NCI-H2227 treated with DMSO at 0.1 percent for 48 hours (cell line): ENCODE measurements at regions not wholly inside any gene's neighbourhood (a gene's known extent, or its start where the extent isn't known, plus 50 kb on each side); places are given as distances from the start of the nearest gene placed in this dataset.

ENCODE experiments used
- DNase-seq: peaks from one replicate; lab custom pipeline; 2025; lab: John Stamatoyannopoulos, UW

GRCh38 chr15:91556926-91557325, 296.6 kb upstream of the SLCO3A1 start:
- no peak for DNase-seq

DNA sequence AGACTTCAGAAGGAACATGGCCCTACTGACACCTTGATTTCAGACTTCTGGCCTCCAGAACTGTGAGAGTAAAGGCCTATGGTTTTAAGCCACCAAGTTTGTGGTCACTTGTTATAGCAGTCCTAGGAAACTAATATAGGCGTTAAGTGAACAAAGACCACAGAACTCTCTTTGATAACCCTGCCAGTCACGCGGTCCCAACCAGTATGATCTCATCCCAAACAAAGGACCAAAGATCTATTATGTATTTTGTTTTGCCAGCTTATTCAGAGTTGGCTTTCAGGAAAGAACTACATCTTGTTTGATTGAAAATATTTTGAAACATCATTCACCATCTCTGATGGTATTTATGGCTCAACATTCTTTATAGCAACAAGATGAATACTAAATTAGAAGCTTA, 294.4 kb upstream of the SLCO3A1 start:
- no peak for DNase-seq

- DNase-seq, result no peak
These were observed 292.0 kb upstream of the SLCO3A1 start for GRCh38 chr15:91561371-91562100.

GRCh38 chr15:91562698-91563097, 290.8 kb upstream of the SLCO3A1 start:
- no peak for DNase-seq

GRCh38 chr15:91564631-91565030, 288.9 kb upstream of the SLCO3A1 start:
- DNase-seq, result no peak

- no peak for DNase-seq
These were observed 287.4 kb upstream of the SLCO3A1 start for GRCh38 chr15:91566141-91566540.

DNA sequence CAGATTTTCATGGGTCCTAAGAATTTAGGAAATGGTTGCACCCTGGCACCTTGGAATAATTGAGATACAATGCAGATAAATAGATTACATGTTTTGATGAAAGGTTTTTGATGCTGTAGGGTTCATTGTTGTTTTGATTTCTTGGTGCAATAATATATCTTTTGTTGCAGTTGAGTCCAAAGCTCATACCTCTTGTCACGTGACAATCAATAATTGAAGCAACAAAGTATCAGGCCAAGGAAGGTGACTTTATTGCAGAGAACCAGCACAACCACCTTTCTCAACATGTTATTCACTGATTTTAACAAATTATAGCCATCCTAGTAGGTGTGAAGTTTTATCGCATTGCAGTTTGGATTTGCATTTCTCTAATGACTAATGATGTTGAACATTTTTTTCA, 285.5 kb upstream of the SLCO3A1 start:
- no peak for DNase-seq

- DNase-seq, result peak; percentile 20
These were observed 281.4 kb upstream of the SLCO3A1 start for GRCh38 chr15:91572110-91572509.

GRCh38 chr15:91576096-91576495, 277.4 kb upstream of the SLCO3A1 start:
- no peak for DNase-seq

- no peak for DNase-seq
These were observed 275.0 kb upstream of the SLCO3A1 start for GRCh38 chr15:91578511-91578910.

DNA sequence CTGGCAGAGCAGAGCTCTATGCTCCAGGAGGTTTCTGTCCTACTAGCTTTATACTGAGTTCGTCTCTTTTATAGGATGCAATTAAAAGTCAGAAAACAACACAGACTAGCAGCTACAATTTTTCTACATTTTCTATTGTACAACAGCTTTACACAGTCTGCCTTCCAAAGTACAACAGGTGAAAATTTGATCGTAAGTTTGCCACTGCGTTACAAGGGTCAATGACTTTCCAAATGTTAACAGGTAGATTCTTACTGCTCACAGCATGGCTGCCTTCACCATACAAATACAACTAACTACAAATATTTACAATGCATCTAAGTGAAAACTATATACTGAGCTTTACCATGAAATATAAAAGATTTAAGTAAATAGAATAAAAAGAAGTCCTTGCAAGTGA, 268.6 kb upstream of the SLCO3A1 start:
- no peak for DNase-seq

DNA sequence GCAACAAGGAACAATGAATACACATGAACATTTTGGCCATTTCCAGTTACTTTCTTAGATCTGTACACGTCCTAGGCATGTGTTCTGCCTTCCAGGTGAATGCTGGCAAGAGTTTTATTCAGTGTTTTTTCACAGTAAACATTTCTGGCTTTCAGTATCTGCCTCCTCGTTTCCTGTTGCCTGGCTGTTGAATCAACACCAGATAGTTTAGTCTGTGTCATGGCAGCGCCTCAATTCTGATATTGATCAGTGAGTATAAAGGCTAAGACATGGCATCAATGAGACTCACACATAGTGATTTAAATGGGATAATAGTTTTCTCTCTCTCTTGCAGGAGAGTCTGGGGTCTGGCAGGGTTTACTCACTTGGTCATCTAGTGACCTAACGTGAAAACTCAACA, 266.9 kb upstream of the SLCO3A1 start:
- DNase-seq, result no peak

DNA sequence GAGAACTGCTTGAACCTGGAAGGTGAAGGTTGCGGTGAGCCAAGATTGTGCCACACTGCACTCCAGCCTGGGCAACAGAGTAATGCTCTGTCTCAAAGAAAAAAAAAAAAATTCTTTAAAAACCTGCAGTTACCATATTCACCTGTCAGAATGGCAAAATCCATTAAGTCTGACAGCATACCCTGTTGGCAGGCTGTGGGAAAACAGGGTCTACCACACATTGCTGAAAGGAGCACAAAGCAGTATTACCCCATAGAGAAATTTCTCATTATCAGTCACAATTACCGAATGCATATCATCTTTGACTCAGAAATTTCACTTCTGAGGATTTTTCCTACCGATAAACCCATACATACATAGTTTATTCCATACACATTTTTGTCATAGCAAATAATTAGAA, 264.1 kb upstream of the SLCO3A1 start:
- no peak for DNase-seq

DNA sequence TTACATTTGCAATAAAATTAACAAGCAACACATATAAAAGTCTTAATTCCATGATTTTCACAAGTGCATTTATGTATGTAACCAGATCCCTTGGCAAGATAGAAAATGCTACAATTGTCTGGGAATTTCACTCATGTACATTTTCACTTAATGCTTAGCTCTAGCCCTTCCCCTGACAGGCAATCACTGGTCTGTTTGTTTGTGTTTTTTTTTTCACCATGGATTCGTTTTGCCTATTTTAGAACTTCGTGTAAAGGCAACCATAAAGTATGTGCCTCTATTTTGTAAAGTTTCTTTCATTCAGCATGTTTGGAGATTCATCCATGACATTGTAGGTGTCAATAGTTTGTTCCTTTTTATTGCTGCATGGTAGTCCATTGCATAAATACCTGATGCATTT, 260.9 kb upstream of the SLCO3A1 start:
- no peak for DNase-seq

- DNase-seq, result no peak
These were observed 260.4 kb upstream of the SLCO3A1 start for GRCh38 chr15:91593067-91593466.

DNA sequence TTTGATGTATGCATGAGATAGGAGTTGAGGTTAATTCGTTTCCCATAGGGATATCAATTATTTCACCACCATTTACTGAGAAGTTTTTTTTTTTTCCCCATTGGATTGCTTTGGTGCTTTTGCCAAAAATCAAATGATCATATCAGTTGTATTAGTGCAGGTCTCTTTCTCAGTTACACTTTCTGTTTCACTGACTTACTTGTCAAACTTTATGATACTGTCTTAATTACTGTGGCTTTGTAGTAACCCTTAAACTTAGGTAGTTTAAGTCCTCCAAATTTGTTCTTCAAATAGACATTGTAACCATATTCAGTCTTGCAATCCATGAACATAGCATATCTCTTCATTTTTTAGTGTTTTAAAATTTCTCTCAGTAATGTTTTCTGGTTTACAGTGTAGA, 259.9 kb upstream of the SLCO3A1 start:
- no peak for DNase-seq

DNA sequence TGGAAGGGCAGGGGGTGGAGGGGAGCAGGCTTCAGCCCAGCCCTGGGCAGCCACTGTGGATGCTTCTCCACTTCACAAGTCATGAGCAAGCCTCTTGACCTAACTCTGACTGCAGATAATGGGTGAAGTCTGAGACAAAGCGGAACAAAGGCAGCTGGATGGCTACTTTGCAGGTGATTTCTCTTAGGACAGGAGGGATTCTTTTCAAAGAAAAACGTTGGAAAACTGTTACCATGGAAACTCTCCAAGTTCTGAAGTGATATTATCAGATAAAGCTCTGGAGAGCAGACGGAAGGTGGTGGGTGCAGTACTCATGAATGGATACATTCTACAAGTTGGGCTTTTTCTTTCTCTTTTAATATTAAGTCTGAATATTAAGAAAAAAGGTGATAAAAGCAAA, 254.2 kb upstream of the SLCO3A1 start:
- DNase-seq, result peak; percentile 52

DNA sequence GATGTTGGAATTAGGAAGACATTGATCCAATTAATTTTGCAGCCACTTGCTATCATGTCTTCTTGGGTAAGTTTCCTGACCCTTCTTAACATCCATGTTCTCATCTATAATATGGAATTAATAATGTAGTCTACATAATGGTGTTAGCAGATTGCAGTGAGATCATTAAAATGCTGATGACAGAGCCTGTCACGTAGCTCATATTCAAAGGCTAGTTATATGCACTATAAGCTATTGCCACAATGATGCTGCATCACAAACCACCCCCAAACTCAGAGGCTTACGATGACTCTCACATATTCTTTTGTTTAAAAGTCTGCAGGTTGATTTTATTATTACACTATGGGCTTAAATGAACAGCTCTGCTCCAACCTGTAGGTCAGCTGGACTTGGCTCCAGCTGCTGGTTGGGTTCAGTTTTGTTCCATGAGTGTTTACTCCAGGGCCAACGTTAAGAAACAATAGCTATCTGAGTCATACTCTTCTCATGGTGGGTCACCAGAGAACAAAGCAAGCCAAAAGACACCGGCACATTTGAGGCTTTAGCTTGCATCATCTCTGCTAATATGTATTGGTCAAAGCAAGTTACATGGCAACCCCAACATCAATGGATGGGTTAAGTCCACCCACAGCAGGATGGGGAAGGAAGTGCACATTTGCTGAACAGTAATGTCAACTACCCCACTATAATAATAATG, 250.0 kb upstream of the SLCO3A1 start:
- DNase-seq, result no peak

DNA sequence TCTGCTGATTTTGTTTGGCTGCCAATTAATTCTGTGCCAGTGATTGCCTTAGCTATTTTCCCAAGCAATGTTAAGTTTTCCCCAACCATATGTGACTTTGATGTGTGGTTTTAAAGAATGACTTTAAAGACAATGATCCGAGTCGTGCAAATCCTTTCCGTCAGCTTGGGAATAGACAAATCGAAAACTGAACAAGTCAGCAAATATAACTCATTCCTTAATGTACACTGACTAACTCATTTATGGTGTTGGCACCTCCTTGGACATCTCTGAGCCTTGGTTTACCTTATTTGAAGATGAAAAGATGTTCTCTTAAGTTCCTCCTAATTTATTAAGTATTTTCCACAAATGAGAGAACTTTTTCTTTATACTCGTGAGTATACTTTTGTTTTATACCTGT, 249.4 kb upstream of the SLCO3A1 start:
- no peak for DNase-seq

GRCh38 chr15:91605576-91605975, 247.9 kb upstream of the SLCO3A1 start:
- no peak for DNase-seq

GRCh38 chr15:91609231-91609630, 244.3 kb upstream of the SLCO3A1 start:
- no peak for DNase-seq

DNA sequence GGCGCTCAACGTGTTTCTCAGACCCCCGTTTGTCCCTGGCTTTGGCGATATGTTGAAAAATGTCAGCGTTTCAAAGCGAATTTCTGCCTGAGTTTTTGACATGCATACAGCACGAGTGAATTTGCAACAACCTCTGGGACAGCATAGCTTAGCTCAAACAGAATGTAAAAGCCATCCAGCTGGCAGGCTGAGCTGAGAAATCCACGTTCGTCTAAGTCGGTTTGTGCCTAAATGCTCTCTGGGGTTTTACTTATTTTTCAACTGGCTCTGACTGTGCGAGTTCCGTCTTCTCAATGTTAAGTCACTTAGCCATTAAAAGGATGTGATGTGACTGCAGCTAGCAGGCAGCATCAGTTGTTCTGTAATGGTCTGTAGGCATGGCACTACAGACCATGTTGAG, 243.5 kb upstream of the SLCO3A1 start:
- DNase-seq, result no peak

GRCh38 chr15:91611561-91612323, 241.8 kb upstream of the SLCO3A1 start:
- DNase-seq, result no peak
